Body of pancreas (tissue), 4 donors: ENCODE measurements at regions not wholly inside any gene's neighbourhood (a gene's known extent, or its start where the extent isn't known, plus 50 kb on each side); places are given as distances from the start of the nearest gene placed in this dataset.

Experiments used
- ATAC-seq: fragments of 150-250 bp; one replicate; pipeline ENCODE4 v1.9.1; 2016
- DNase-seq, 4 donors: peaks; one replicate each; pipeline ENCODE4 v3.0.0-alpha.2; 2019
- H3K27ac ChIP-seq, 4 donors: fragments of 200-600 bp; sonication (generic); 1 replicate in 3 of 4; 2 replicates in 1 of 4; pipeline versions ENCODE4 v1.5.1 to v1.6.1; 2016 to 2019; ENCODE audit warnings: mild to moderate bottlenecking in 1 of 4, mixed read lengths in 1 of 4, moderate library complexity in 1 of 4
- H3K27me3 ChIP-seq, 2 donors: fragments of 200-600 bp; sonication (generic); one replicate each; pipeline ENCODE4 v1.6.0; 2016; ENCODE audit warnings: mild to moderate bottlenecking in 1 of 2
- H3K36me3 ChIP-seq, 2 donors: fragments of 200-600 bp; sonication (generic); replicated peaks in 1 of 2; 2 replicates each; pipeline ENCODE4 v1.5.1; 2016; ENCODE audit warnings: low read depth in 2 of 2; ENCODE audit not compliant: insufficient read depth in 1 of 2
- H3K4me1 ChIP-seq: fragments of 200-600 bp; sonication (generic); one replicate; pipeline ENCODE4 v1.6.0; 2016
- H3K4me3 ChIP-seq, 2 donors: fragments of 200-600 bp; sonication (generic); 1 replicate in 1 of 2; 2 replicates in 1 of 2; pipeline ENCODE4 v1.5.1; 2016 to 2019
- H3K9me3 ChIP-seq, 3 donors: fragments of 200-600 bp; sonication (generic); 1 replicate in 2 of 3; 2 replicates in 1 of 3; pipeline ENCODE4 v1.5.1; 2016
- CTCF ChIP-seq, 7 experiments: fragments of 450-650 bp in 4 of 7; fragments of 200-600 bp in 3 of 7; sonication (generic) in 3 of 7; IDR thresholded peaks; one replicate each; pipeline ENCODE4 v1.5.1; 2016 to 2019; ENCODE audit warnings: antibody characterized with exemption in 7 of 7
- POLR2A ChIP-seq, 3 donors: fragments of 450-650 bp; IDR thresholded peaks; one replicate each; pipeline ENCODE4 v1.6.1; 2016; ENCODE audit warnings: antibody characterized with exemption in 3 of 3, mild to moderate bottlenecking in 2 of 3
- WGBS, 2 donors: methylation state at CpG; one replicate each; pipeline ENCODE4 v1.1.5; 2017; 5-methylcytosine and 5-hydroxymethylcytosine counted together
- intact Hi-C: fragments of 100-400 bp; cut with DNase I; formaldehyde crosslinking; loops from one replicate; pipeline ENCODE4 v1.15.1; 2023

- 15 to 26% methylated on average over 3 of the region's 3 CpGs for WGBS, 2 donors
- no peak overlapping the region for H3K4me3 ChIP-seq
Measured at GRCh38 chr20:52731093-52731492, 241.1 kb upstream of the TSHZ2 start.

GRCh38 chr20:52727740-52728456, 244.3 kb upstream of the TSHZ2 start:
- H3K4me3 ChIP-seq: no peak overlapping the region
- TF ChIP-seq POLR2A (IDR thresholded peaks at IDR 0.05) (no peak), CTCF (IDR thresholded peaks at IDR 0.05) (no peak)
- no peaks in the 10 kb centered on the region for H3K4me1 ChIP-seq
- WGBS, 2 donors: 87 to 93% methylated on average over 15 to 24 of the region's 24 CpGs
- H3K27ac ChIP-seq: no peak overlapping the region
- no peak for DNase-seq
- intact Hi-C loops: no loop called here
- H3K36me3 ChIP-seq: no peaks in the 10 kb centered on the region
- no peaks in the 10 kb centered on the region for H3K9me3 ChIP-seq
- no peak for ATAC-seq
- no peaks in the 10 kb centered on the region for H3K27me3 ChIP-seq

More at GRCh38 chr20:52731093-52731492, 241.1 kb upstream of the TSHZ2 start:
- DNase-seq: peak in 2 of 4 donors; percentile 12
- Histone ChIP-seq H3K36me3 (no peaks in the 10 kb centered on the region), H3K27ac (no peak overlapping the region), H3K9me3 (no peaks in the 10 kb centered on the region), H3K4me1 (no peaks in the 10 kb centered on the region), H3K27me3 (no peaks in the 10 kb centered on the region)
- no peak for ATAC-seq
- TF ChIP-seq POLR2A (IDR thresholded peaks at IDR 0.05) (no peak), CTCF (IDR thresholded peaks at IDR 0.05) (no peak)
- intact Hi-C loops: no loop called here

GRCh38 chr20:52724541-52724940, 247.6 kb upstream of the TSHZ2 start:
- intact Hi-C loops: no loop called here

GRCh38 chr20:52722926-52723688, 249.1 kb upstream of the TSHZ2 start:
- TF ChIP-seq CTCF (IDR thresholded peaks at IDR 0.05): no peak
- TF ChIP-seq POLR2A (IDR thresholded peaks at IDR 0.05): no peak
- 75 to 79% methylated on average over 4 of the region's 4 CpGs for WGBS, 2 donors
- no peak overlapping the region for H3K4me3 ChIP-seq

More at GRCh38 chr20:52724541-52724940, 247.6 kb upstream of the TSHZ2 start:
- H3K4me1 ChIP-seq: no peaks in the 10 kb centered on the region
- ATAC-seq (no peak), DNase-seq (no peak)
- H3K4me3 ChIP-seq: no peak overlapping the region
- H3K27ac ChIP-seq: no peak overlapping the region
- H3K36me3 ChIP-seq: no peaks in the 10 kb centered on the region
- 69 to 72% methylated on average over 8 of the region's 8 CpGs for WGBS, 2 donors
- H3K9me3 ChIP-seq: no peaks in the 10 kb centered on the region
- TF ChIP-seq CTCF (IDR thresholded peaks at IDR 0.05): no peak
- no peak for TF ChIP-seq POLR2A (IDR thresholded peaks at IDR 0.05)
- no peaks in the 10 kb centered on the region for H3K27me3 ChIP-seq

More at GRCh38 chr20:52722926-52723688, 249.1 kb upstream of the TSHZ2 start:
- DNase-seq (no peak), ATAC-seq (no peak)
- Histone ChIP-seq H3K27ac (no peak overlapping the region), H3K4me1 (no peaks in the 10 kb centered on the region), H3K27me3 (no peaks in the 10 kb centered on the region), H3K9me3 (no peaks in the 10 kb centered on the region), H3K36me3 (no peaks in the 10 kb centered on the region)
- intact Hi-C loops: no loop called here
